GM20000 (cell line): ENCODE measurements at regions not wholly inside any gene's neighbourhood (a gene's known extent, or its start where the extent isn't known, plus 50 kb on each side); places are given as distances from the start of the nearest gene placed in this dataset.

Source experiments
- DNase-seq: peaks from one replicate; pipeline ENCODE4 v3.0.0; 2012; ENCODE audit warnings: low spot score
- CTCF ChIP-seq: IDR thresholded peaks from 2 replicates; pipeline ENCODE4 v1.5.1; 2012; ENCODE audit warnings: mild to moderate bottlenecking, control low read depth; ENCODE audit errors: extremely low read depth, missing control alignments

- DNase-seq = no peak
- TF ChIP-seq CTCF = no peak
These were observed 64.3 kb downstream of the PABIR2 start for GRCh38 chrX:134732676-134733075.

DNA sequence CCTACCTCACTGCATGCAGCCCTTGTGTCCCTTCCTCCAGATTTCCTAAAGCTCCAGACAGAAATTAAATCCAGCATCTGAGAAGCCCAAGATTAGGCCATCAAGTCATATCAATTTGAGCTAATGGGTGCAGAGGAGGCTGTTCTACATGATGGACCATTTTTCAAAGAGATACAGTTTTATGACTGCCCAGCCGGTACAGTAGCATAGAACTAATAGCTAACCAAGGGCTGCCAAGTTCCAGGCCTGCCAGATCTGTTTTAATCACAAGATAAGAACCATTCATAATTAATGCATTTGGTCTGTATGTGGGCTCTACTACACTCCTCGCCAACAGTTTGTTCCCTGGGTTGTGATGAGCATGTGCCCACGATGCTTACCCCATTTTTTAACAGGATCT is 64.9 kb downstream of the PABIR2 start:
- no peak for TF ChIP-seq CTCF

DNA sequence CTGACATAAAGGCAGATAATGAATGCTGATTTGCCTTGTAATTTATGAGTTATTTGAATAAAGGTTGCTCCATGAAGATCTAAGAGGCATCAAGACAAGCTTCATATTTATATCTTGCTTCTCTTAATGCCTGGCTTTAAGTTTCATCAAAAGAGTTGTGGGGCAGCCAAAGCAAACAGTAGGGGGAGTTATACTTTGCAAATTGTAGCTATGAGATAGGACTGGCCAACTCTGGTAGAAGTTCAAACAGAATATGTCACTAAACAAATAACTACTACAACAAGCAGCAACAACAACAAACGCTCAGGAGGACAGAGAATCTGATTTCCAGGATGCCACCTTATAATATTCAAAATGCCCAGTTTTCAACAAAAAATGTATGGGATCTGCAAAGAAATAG is 69.1 kb upstream of the PLAC1 start:
- DNase-seq = no peak
- TF ChIP-seq CTCF = no peak

More for the DNA sequence above, 64.9 kb downstream of the PABIR2 start:
- DNase-seq = no peak

DNA sequence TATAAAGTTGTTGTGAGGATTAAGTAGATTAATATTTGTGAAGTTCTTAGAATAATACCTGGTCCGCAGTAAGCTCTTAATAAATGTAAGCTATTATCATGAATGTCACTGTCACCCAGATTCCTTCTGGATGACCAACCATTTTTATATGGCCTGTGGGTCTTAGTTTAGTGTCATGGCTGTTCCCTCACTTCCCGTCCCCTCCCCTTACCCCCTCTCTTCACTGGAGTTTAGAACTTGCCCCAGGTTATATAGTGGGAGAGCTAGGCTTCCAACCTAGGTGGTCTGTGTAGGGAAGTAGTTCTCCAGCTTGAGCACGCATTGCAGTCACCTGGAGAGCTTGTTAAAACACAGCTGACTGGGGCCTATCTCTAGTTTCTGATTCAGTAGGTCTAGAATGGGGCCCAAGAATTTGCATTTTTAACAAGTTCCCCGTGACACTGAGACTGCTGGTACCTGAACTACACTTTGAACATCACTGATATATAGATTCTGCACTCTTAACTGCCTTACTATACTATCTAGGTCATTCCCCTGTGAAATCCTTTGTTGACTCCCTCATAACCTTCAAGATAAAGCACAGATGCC is 66.9 kb upstream of the PLAC1 start:
- TF ChIP-seq CTCF = no peak
- no peak for DNase-seq

DNA sequence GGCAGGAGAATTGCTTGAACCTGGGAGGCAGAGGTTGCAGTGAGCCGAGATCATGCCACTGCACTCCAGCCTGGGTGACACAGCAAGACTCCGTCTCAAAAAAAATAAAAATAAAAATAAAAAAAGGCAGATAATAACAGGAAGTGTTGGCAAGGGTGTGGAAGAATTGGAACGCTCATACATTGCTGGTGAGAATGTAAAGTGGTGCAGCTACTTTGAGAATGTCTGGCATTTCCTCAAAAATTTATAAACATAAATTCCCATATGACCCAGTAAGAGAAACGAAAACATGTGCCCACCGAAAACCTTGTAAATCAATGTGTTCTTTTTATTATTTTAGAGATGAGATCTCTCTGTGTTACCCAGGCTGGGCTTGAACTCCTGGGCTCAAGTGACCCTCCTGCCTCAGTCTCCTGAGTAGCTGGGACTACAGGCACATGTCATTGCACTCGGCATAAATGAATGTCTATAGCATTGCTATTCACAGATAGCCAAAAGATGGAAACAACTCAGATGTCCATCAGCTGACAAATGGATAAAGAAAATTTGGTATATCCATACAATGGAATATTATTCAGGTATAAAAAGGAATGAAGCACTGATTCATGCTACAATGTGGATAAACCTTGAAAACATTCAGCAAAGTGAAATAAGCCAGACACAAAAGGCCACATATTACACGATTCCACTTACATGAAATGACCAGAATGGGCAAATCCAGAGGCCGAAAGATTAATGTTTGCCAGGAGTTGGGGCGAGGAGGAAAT is 63.7 kb upstream of the PLAC1 start:
- TF ChIP-seq CTCF = no peak
- no peak for DNase-seq

DNA sequence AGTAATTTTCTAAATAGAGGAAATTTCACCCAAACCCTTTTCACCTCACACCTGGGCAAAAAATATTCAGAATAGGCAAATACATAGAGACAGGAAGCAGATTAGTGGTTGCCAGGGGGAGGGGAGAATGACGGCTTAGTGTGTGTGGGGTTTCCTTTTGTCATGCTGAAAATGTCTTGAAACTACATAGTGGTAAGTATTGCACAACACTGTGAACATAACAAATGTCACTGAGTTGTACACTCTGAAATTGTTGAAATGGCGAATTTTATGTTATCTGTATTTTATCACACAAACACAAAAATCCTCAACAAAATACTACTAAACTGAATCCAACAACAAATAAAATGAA is 60.7 kb upstream of the PLAC1 start:
- DNase-seq = no peak
- no peak for TF ChIP-seq CTCF

DNA sequence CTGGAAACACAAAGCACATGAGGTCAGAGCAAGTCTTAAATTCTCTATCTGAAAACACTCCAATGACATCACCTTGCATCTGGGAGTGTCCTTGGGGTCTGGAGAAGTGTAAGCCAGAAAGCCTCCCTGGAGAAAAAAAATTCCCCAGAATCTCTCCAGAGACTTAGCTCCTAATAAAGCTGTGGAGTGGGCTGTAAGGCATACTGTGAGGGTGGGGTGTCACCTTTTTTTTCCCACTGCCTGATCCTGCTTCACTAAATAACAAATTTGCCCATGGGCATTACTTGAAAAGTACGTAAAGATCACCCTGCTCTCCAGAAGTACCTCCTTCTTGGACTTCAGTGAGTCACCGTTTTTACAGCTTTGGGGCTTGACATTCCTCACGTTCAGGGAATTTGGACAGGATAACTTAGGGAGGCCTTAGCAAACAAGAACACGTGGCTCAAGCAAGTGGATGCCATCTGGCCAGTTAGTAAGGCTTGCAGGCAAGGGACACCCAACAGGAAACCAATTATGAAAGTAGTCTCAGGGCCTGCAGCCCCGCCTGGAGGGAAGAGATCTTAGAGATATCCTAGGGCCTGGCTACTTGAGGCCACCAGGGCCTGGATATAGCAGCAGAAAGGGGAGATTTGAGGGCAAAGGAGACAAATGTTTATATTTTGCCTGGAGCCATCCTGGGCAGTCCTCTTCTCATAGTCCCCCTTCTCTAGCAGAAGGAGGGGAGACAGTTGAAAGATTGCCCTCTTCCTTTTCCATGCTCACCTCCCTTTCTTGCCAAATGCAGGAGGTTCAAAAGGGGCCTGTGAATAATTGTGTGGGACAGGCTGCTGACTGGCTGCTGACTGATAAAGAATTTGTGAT is 60.1 kb upstream of the PLAC1 start:
- no peak for DNase-seq
- no peak for TF ChIP-seq CTCF
